Putamen (tissue), 1 donor: ENCODE measurements at regions not wholly inside any gene's neighbourhood (a gene's known extent, or its start where the extent isn't known, plus 50 kb on each side); places are given as distances from the start of the nearest gene placed in this dataset.
A peak's percentile ranks its signal among the peaks of the same experiment; 100 is the strongest.

ENCODE experiments used
- DNase-seq: peaks from one replicate; pipeline ENCODE4 v3.0.0-alpha.2; 2016; ENCODE audit warnings: low spot score

GRCh38 chr16:6667393-6667792 is 665.3 kb upstream of the RBFOX1 start:
- DNase-seq = no peak

- DNase-seq = no peak
These were observed 667.5 kb upstream of the RBFOX1 start for GRCh38 chr16:6665126-6665525.

GRCh38 chr16:6663668-6664067 is 669.0 kb upstream of the RBFOX1 start:
- peak; percentile 63 for DNase-seq

GRCh38 chr16:6656760-6657159 is 675.9 kb upstream of the RBFOX1 start:
- no peak for DNase-seq

- DNase-seq = no peak
These were observed 685.8 kb upstream of the RBFOX1 start for GRCh38 chr16:6646891-6647290.

GRCh38 chr16:6645768-6646568 is 686.7 kb upstream of the RBFOX1 start:
- no peak for DNase-seq

GRCh38 chr16:6644916-6645315 is 687.7 kb upstream of the RBFOX1 start:
- no peak for DNase-seq

- peak; percentile 61 for DNase-seq
These were observed 689.5 kb upstream of the RBFOX1 start for GRCh38 chr16:6643080-6643686.

GRCh38 chr16:6642271-6642670 is 690.4 kb upstream of the RBFOX1 start:
- no peak for DNase-seq

GRCh38 chr16:6641091-6641490 is 691.6 kb upstream of the RBFOX1 start:
- no peak for DNase-seq

GRCh38 chr16:6636457-6636856 is 696.2 kb upstream of the RBFOX1 start:
- no peak for DNase-seq

- no peak for DNase-seq
These were observed 698.5 kb upstream of the RBFOX1 start for GRCh38 chr16:6634151-6634550.

- no peak for DNase-seq
These were observed 699.2 kb upstream of the RBFOX1 start for GRCh38 chr16:6633456-6633855.

GRCh38 chr16:6629110-6629509 is 703.5 kb upstream of the RBFOX1 start:
- DNase-seq = no peak

- no peak for DNase-seq
These were observed 707.0 kb upstream of the RBFOX1 start for GRCh38 chr16:6625606-6626005.

- no peak for DNase-seq
These were observed 713.8 kb upstream of the RBFOX1 start for GRCh38 chr16:6618874-6619273.

- DNase-seq = no peak
These were observed 715.9 kb upstream of the RBFOX1 start for GRCh38 chr16:6616746-6617145.

GRCh38 chr16:6615636-6616035 is 717.0 kb upstream of the RBFOX1 start:
- no peak for DNase-seq

GRCh38 chr16:6611535-6611934 is 721.1 kb upstream of the RBFOX1 start:
- DNase-seq = no peak

- DNase-seq = no peak
These were observed 727.2 kb upstream of the RBFOX1 start for GRCh38 chr16:6605490-6605889.

- no peak for DNase-seq
These were observed 728.8 kb upstream of the RBFOX1 start for GRCh38 chr16:6603780-6604325.

- DNase-seq = no peak
These were observed 730.2 kb upstream of the RBFOX1 start for GRCh38 chr16:6602405-6602804.

- no peak for DNase-seq
These were observed 732.5 kb upstream of the RBFOX1 start for GRCh38 chr16:6600167-6600566.

- no peak for DNase-seq
These were observed 738.8 kb upstream of the RBFOX1 start for GRCh38 chr16:6593799-6594198.
